HepG2 (cell line): ENCODE measurements at regions not wholly inside any gene's neighbourhood (a gene's known extent, or its start where the extent isn't known, plus 50 kb on each side); places are given as distances from the start of the nearest gene placed in this dataset.

Source experiments
- ATAC-seq: fragments of 200-7000 bp; cut with Tn5 transposase; 3 replicates; pipeline ENCODE4 v1.9.1; 2020; ENCODE audit warnings: mild to moderate bottlenecking, moderate library complexity
- BruUV-seq: library from RNA; stranded (reverse); fragments of 400-500 nt; replicated peaks from 2 replicates; lab custom pipeline; 2021; lab: Mats Ljungman, UMichigan
- CTCF ChIA-PET: fragments of 300-600 bp; formaldehyde crosslinking; extraction: SDS; loops from one replicate; lab custom pipeline; 2021; ENCODE audit warnings: low total read pairs, inconsistent platforms, low intra/inter-chr PET ratio; lab: Yijun Ruan, JAX
- POLR2A ChIA-PET: fragments of 350-600 bp; sonication (Branson Sonifier 250); formaldehyde crosslinking; loops from one replicate; lab custom pipeline; 2020; ENCODE audit warnings: antibody characterized with exemption, inconsistent platforms; lab: Yijun Ruan, JAX
- DNase-seq: peaks from one replicate; pipeline ENCODE4 v3.0.0-alpha.2; 2015; ENCODE audit warnings: low spot score
- FAIRE-seq: peaks from 3 replicates; lab custom pipeline; 2011; peaks lifted over from hg19 to GRCh38; lab: Jason Lieb, UNC
- H2AFZ ChIP-seq: one replicate; pipeline ENCODE4 v1.6.1; 2011; ENCODE audit warnings: low read length, inconsistent platforms
- H3K27ac ChIP-seq: fragments of 300-600 bp; 3 replicates; pipeline ENCODE4 v1.8.0; 2011; ENCODE audit warnings: mixed run types, mild to moderate bottlenecking, mixed read lengths, low read length, inconsistent platforms; ENCODE audit not compliant: insufficient read depth; ENCODE audit errors: extremely low read length
- H3K27me3 ChIP-seq, 2 experiments: fragments of 200-600 bp in 1 of 2; 2 replicates in 1 of 2; 3 replicates in 1 of 2; pipeline versions ENCODE4 v1.6.0 to v1.8.0; 2011; ENCODE audit warnings: low read length in 2 of 2, mild to moderate bottlenecking in 2 of 2, moderate library complexity in 2 of 2, inconsistent platforms in 1 of 2; ENCODE audit not compliant: insufficient read depth in 2 of 2, control insufficient read depth in 1 of 2
- H3K36me3 ChIP-seq, 2 experiments: fragments of 200-600 bp in 1 of 2; replicated peaks in 1 of 2; 2 replicates in 1 of 2; 3 replicates in 1 of 2; pipeline versions ENCODE4 v1.5.1 to v1.8.0; 2011; ENCODE audit warnings: low read length in 2 of 2, inconsistent platforms in 1 of 2; ENCODE audit not compliant: insufficient read depth in 2 of 2, control insufficient read depth in 1 of 2
- H3K4me1 ChIP-seq: 2 replicates; pipeline ENCODE4 v1.5.1; 2012; ENCODE audit warnings: low read length, inconsistent platforms; ENCODE audit not compliant: insufficient read depth
- H3K4me2 ChIP-seq: 2 replicates; pipeline ENCODE4 v1.6.0; 2011; ENCODE audit warnings: low read depth, low read length, inconsistent platforms
- H3K4me3 ChIP-seq, 3 experiments: fragments of 200-600 bp in 1 of 3; sonication (generic), shearing (Covaris generic) in 1 of 3; replicated peaks in 1 of 3; 2 replicates each; pipeline ENCODE4 v1.5.1; 2011 to 2016; ENCODE audit warnings: low read length in 3 of 3, inconsistent platforms in 2 of 3, low read depth in 2 of 3, mild to moderate bottlenecking in 2 of 3, control low read depth in 1 of 3, mixed read lengths in 1 of 3; ENCODE audit not compliant: insufficient read depth in 1 of 3
- H3K79me2 ChIP-seq: one replicate; pipeline ENCODE4 v1.6.1; 2011; ENCODE audit warnings: low read length, inconsistent platforms; ENCODE audit not compliant: insufficient read depth
- H3K9ac ChIP-seq: 2 replicates; pipeline ENCODE4 v1.6.0; 2011; ENCODE audit warnings: mild to moderate bottlenecking, low read depth, low read length, inconsistent platforms; ENCODE audit not compliant: insufficient read depth
- H3K9me3 ChIP-seq: 2 replicates; pipeline ENCODE4 v1.5.1; 2012; ENCODE audit warnings: mild to moderate bottlenecking, low read length
- H4K20me1 ChIP-seq: 2 replicates; pipeline ENCODE4 v1.6.0; 2011; ENCODE audit warnings: inconsistent platforms, mild to moderate bottlenecking, low read length, moderate library complexity; ENCODE audit not compliant: insufficient read depth
- MAFF ChIP-seq: IDR thresholded peaks from 2 replicates; pipeline ENCODE4 v1.6.1; 2011; ENCODE audit warnings: low read depth, low read length, improper control_type of control experiment
- MAFK ChIP-seq, 2 experiments: IDR thresholded peaks in 1 of 2; conservative IDR thresholded peaks in 1 of 2; 2 replicates each; pipeline ENCODE4 v1.6.1; 2011; ENCODE audit warnings: improper control_type of control experiment in 2 of 2, low read length in 2 of 2
- RARA ChIP-seq: IDR thresholded peaks from 2 replicates; pipeline ENCODE4 v1.6.1; 2016; ENCODE audit warnings: missing genetic modification reagents, missing compliant biosample characterization
- RFX5 ChIP-seq: IDR thresholded peaks from 2 replicates; pipeline ENCODE4 v1.6.1; 2011; ENCODE audit warnings: low read depth, low read length, improper control_type of control experiment
- in situ Hi-C: cut with HindIII; loops from 2 replicates; pipeline ENCODE4 v1.10.0; 2017; ENCODE audit warnings: low pct_unique_long_range_greater_than_20kb; ENCODE audit not compliant: extremely low pct_ligation_motif_present
- intact Hi-C: fragments of 100-400 bp; cut with micrococcal nuclease; formaldehyde crosslinking; loops from one replicate; pipeline ENCODE4 v1.10.0; 2022; ENCODE audit not compliant: unreplicated experiment
- TF ChIP-seq, protein P1 (sequence below): sonication (generic); formaldehyde crosslinking; IDR thresholded peaks from 2 replicates; pipeline ENCODE4 v1.4.0; 2020; ENCODE audit warnings: low read depth, mild to moderate bottlenecking, missing genetic modification reagents
- TF ChIP-seq, protein P2 (sequence below): sonication (generic); formaldehyde crosslinking; IDR thresholded peaks from 2 replicates; pipeline ENCODE4 v1.4.0; 2020; ENCODE audit warnings: missing genetic modification reagents

DNA sequence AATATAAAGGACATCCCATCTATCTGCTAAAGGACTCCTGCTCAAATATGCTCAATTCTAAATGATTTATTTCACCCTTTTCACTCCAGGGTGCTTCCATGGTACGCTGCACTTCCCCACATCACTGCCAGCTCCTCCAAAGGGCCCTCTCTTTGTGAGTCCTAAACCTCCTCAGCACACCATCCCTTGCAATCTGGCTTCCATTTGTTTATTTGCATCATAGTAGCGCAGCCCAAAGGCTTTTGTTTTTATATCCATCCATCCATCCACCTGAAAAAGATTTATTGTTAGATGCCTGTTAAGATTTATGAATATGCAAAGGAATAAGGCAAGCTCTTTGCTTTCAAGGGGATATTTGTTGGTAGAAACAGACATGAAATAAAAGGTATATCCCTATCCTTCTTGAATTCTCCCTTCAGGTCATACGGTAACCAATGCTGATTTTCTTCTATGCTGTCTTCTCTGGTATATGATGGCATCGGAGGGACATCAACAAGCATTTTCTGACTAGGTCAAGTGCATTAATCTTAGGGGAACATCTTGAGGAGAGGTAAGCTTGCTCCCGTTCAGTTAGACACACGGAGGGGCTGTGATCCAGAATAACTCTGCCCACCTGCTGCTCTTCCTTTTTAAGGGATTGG is 397.6 kb downstream of the LIG4 start (continued):
- TF ChIP-seq, protein P1, sequence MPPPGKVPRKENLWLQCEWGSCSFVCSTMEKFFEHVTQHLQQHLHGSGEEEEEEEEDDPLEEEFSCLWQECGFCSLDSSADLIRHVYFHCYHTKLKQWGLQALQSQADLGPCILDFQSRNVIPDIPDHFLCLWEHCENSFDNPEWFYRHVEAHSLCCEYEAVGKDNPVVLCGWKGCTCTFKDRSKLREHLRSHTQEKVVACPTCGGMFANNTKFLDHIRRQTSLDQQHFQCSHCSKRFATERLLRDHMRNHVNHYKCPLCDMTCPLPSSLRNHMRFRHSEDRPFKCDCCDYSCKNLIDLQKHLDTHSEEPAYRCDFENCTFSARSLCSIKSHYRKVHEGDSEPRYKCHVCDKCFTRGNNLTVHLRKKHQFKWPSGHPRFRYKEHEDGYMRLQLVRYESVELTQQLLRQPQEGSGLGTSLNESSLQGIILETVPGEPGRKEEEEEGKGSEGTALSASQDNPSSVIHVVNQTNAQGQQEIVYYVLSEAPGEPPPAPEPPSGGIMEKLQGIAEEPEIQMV = no peak
- TF ChIP-seq, protein P2, sequence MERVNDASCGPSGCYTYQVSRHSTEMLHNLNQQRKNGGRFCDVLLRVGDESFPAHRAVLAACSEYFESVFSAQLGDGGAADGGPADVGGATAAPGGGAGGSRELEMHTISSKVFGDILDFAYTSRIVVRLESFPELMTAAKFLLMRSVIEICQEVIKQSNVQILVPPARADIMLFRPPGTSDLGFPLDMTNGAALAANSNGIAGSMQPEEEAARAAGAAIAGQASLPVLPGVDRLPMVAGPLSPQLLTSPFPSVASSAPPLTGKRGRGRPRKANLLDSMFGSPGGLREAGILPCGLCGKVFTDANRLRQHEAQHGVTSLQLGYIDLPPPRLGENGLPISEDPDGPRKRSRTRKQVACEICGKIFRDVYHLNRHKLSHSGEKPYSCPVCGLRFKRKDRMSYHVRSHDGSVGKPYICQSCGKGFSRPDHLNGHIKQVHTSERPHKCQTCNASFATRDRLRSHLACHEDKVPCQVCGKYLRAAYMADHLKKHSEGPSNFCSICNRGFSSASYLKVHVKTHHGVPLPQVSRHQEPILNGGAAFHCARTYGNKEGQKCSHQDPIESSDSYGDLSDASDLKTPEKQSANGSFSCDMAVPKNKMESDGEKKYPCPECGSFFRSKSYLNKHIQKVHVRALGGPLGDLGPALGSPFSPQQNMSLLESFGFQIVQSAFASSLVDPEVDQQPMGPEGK (CRISPR knock-in tag) = no peak
- no peak for TF ChIP-seq RFX5

DNA sequence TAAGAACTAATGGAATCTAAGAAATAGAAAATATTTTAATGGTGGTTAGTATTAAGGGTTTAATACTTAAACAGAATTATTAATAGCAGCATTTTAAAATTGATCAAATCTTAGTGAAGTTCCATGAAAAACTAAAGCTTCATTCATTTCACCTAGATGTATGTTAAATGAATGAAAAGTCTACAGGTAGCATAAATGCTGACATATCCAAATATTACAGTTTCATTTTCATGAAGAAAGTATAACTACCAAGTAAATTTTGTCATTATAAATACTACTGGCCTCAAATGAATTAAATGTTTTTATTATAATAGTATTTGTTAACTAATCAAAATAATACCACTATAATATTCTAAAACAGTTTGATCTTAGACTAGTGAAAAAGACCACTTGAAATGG is 403.3 kb downstream of the LIG4 start:
- FAIRE-seq = no peak
- POLR2A ChIA-PET = no interaction called here
- BruUV-seq = no TSS peak
- TF ChIP-seq MAFK (conservative IDR thresholded peaks at IDR 0.05 in 1 of 2, IDR thresholded peaks at IDR 0.05 in 1 of 2; ENCODE audit: low read length in 2 of 2) (peak; percentile 63 to 83), RARA (no peak), MAFF (peak; percentile 73)
- Histone ChIP-seq H3K4me3 (no peak overlapping the region), H4K20me1 (no peaks in the 10 kb centered on the region), H3K27ac (no peak overlapping the region), H3K9ac (no peak overlapping the region), H3K79me2 (no peaks in the 10 kb centered on the region), H2AFZ (no peak overlapping the region), H3K4me1 (no peaks in the 10 kb centered on the region), H3K27me3 (no peaks in the 10 kb centered on the region), H3K4me2 (no peak overlapping the region), H3K9me3 (no peaks in the 10 kb centered on the region), H3K36me3 (no peaks in the 10 kb centered on the region)
- CTCF ChIA-PET = no interaction called here
- DNase-seq = no peak
- intact Hi-C loops = no loop called here
- in situ Hi-C loops = no loop called here
- ATAC-seq = no peak
